HEK293 (cell line): ENCODE measurements at regions not wholly inside any gene's neighbourhood (a gene's known extent, or its start where the extent isn't known, plus 50 kb on each side); places are given as distances from the start of the nearest gene placed in this dataset.

Source experiments
- ZNF366 ChIP-seq: fragments of 450-650 bp; formaldehyde crosslinking; conservative IDR thresholded peaks from 2 replicates; pipeline ENCODE4 v1.5.1; 2016; ENCODE audit warnings: missing biosample characterization, missing genetic modification characterization
- TF ChIP-seq, protein P1 (sequence below): fragments of 450-650 bp; formaldehyde crosslinking; IDR thresholded peaks from 2 replicates; pipeline ENCODE4 v1.5.1; 2016; ENCODE audit warnings: missing biosample characterization, missing genetic modification characterization

DNA sequence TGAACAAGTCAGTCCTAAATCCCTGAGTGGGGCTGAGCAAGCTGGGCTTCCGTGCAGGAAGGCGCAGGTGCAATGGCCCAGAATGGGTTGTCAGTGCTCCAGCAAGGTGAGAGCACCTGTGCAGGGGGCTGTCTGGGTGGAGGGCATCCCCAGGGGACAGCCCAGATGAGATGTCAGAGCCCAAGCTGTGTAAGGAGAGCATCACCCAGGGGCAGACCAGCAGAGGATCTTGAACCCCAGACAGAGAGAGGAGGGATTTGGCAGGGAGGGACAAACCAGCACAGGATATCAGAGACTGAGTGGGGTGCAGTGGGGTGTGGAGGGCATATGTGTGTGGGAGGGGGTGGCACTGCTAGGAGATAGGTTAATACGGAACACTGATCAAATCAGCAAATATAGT, 114.9 kb upstream of the TMEM45B start:
- TF ChIP-seq, protein P1, sequence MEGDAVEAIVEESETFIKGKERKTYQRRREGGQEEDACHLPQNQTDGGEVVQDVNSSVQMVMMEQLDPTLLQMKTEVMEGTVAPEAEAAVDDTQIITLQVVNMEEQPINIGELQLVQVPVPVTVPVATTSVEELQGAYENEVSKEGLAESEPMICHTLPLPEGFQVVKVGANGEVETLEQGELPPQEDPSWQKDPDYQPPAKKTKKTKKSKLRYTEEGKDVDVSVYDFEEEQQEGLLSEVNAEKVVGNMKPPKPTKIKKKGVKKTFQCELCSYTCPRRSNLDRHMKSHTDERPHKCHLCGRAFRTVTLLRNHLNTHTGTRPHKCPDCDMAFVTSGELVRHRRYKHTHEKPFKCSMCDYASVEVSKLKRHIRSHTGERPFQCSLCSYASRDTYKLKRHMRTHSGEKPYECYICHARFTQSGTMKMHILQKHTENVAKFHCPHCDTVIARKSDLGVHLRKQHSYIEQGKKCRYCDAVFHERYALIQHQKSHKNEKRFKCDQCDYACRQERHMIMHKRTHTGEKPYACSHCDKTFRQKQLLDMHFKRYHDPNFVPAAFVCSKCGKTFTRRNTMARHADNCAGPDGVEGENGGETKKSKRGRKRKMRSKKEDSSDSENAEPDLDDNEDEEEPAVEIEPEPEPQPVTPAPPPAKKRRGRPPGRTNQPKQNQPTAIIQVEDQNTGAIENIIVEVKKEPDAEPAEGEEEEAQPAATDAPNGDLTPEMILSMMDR (tag by site-specific recombination), result no peak
- no peak for TF ChIP-seq ZNF366 (tag by site-specific recombination)
